Uterus (tissue), 2 donors: ENCODE measurements at regions not wholly inside any gene's neighbourhood (a gene's known extent, or its start where the extent isn't known, plus 50 kb on each side); places are given as distances from the start of the nearest gene placed in this dataset.

ENCODE experiments used
- POLR2A ChIP-seq, 2 donors: fragments of 450-650 bp; IDR thresholded peaks; one replicate each; pipeline ENCODE4 v1.6.1; 2016; ENCODE audit warnings: antibody characterized with exemption in 2 of 2, mild to moderate bottlenecking in 1 of 2, moderate library complexity in 1 of 2
- TF ChIP-seq, protein P1 (sequence below), 4 experiments: fragments of 200-600 bp in 2 of 4; fragments of 450-650 bp in 2 of 4; sonication (generic) in 2 of 4; IDR thresholded peaks; one replicate each; pipeline ENCODE4 v1.5.1; 2016 to 2019; ENCODE audit warnings: antibody characterized with exemption in 4 of 4, mild to moderate bottlenecking in 2 of 4, moderate library complexity in 1 of 4

DNA sequence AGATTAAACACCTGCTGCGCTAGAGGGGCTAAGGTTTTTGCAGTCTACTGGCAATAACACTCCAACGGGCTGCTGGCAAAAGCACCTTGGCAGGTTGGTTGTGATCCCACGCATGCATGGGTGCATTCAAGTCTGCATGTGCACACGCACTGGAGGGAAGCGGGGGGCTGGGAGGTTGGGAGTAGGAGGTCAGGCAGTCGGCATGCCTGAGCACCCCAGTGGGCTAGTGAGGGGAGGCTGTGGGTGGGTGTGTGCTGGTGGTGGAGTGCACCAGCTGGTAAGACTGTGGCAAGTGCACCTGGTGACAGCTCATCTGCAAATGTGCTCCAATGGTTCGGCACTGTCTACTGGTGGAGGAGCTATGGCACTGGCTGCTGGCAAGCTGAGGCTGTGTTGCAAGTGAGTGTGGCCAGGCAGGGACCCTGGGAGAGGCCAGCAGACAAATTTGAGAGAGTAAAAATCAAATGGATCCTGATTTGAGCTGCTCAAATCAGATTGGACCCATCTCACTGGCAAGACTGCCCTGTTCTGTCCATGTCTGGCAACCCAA, 460.6 kb upstream of the DSEL start:
- TF ChIP-seq POLR2A (IDR thresholded peaks at IDR 0.05) = no peak
- TF ChIP-seq, protein P1, sequence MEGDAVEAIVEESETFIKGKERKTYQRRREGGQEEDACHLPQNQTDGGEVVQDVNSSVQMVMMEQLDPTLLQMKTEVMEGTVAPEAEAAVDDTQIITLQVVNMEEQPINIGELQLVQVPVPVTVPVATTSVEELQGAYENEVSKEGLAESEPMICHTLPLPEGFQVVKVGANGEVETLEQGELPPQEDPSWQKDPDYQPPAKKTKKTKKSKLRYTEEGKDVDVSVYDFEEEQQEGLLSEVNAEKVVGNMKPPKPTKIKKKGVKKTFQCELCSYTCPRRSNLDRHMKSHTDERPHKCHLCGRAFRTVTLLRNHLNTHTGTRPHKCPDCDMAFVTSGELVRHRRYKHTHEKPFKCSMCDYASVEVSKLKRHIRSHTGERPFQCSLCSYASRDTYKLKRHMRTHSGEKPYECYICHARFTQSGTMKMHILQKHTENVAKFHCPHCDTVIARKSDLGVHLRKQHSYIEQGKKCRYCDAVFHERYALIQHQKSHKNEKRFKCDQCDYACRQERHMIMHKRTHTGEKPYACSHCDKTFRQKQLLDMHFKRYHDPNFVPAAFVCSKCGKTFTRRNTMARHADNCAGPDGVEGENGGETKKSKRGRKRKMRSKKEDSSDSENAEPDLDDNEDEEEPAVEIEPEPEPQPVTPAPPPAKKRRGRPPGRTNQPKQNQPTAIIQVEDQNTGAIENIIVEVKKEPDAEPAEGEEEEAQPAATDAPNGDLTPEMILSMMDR (IDR thresholded peaks at IDR 0.05) = no peak
